ENCODE measurements at regions not wholly inside any gene's neighbourhood (a gene's known extent, or its start where the extent isn't known, plus 50 kb on each side); places are given as distances from the start of the nearest gene placed in this dataset.
"Not testable (repeated sequence)": the region's sequence is repeated elsewhere in the genome, so short reads cannot be mapped to it uniquely, and the experiment has no call there.

DNA sequence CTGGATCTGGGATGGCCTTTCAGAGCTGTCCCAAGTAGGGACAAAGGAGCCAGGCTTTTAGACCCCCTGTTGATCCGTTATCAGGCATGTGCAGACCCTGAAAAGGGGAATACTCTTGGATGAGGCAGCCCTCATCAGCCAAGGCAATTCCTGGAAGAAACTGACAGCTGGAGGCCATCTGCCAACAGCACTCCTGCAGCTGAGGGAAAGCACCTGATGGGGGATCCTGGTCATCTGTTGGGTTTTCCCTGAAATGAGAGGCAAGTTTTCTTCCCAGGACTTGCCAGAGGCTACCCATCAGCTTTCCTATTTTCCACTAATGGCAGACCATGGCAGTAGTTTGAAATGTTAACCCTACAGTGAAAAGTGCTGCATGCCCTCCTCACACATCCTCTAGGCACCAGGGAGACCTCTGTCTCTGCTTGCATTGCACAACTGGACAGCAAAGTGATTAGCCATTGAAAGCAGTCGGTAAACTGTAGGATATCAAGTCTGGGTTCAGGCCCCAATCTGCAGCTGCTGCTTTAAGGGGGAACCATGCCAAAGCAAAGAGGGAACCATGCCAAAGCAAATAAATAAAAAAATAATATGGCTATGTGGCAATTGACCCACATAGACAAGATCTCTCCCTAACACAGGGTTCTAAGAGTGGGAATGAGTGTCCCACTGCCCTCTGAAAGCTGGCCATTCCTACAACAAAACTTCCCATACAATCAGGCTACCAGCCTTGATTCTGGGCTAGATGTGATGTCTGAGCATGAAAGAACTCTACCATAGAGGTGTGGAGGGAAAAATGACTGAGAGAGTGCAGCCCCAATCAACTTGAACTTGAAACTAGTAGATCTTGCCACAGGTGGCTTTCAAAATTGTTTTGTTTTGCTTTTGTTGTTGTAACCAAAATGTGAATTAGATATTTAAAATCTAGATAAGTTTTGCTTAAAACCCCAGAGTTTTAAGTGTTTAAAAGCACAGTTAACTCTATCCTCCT, 232.0 kb upstream of the STT3B start:
- DNase-seq: no peak

DNA sequence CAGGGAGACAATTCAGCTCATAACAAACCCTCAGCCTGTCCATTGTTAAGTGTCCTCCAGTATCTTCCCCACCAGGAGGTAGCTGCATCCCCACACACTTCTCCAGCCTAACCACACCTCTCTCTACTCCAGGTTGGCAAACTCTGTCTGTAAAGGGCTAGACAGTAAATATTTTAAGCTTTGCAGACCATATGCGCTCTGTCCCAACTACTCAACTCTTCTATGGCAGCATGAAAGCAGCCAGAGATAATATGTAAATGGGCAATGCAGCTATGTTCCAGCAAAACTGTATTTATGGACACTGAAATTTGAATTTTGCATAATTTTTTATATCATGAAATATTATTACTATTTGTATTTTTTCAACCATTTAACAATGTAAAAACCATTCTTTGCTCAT, 230.4 kb upstream of the STT3B start:
- DNase-seq: no peak

DNA sequence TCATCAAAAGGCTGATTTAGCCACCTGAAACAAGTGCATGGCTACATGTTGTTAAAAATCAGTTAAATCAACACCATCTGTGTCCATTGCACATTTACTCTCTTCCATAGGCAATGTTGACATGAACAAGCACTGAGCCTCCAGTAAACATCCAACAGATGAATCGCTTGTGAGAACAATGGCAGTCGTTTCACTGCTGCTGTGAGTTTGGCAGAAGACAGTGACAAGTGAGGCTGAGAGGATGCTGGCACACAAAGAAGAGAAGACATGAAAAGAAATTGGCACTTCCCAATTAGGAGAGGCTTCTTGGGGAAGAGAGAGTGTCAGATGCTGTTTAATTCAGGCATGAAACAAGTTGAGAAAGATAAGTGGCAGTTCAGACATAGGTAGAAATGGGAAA, 227.4 kb upstream of the STT3B start:
- DNase-seq: no peak

DNA sequence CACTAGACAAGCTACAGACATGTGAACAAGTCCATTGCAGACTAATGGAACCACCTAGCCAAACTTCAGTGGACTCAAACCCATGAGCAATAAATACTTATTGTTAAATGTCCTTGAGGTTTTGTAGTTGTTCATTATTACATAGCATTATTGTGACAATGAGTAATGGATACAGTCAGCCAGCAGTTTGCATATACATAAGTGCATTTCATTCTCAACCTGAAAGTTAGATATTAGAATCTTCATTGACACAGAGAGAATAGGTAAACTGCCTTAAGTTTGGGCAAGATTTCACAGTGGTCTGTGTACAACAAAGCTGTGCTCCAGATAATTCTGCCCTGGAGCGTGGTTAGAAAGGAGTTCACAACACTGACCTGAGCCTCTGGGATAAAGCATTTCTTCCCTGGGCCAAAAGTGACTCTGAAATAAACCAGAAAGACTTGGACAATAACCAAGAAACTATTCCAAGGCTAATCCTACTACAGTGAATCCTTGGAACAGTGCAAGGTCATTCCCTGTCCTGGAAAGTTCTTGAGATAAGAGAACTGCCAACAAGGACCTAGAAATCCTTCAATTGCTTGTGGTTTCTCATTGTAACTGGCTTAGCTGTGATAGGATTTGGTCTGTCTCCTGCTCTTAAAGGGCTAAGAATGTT, 225.5 kb upstream of the STT3B start:
- no peak for DNase-seq

DNA sequence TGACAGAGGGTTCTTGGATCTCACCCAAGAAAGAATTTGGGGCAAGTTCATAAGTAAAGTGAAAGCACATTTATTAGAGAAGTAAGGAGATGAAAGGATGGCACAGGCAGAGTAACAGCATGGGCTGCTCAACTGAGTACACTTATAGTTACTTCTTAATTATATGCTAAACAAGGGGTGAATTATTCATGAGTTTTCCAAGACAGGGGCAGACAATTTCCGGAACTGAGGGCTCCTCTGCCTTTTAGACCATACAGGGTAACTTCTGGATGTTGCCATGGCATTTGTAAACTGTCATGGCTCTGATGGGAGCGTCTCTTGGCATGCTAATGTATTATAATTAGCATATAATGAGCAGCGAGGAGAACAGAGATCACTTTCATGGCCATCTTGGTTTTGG, 221.2 kb upstream of the STT3B start:
- DNase-seq: no peak

DNA sequence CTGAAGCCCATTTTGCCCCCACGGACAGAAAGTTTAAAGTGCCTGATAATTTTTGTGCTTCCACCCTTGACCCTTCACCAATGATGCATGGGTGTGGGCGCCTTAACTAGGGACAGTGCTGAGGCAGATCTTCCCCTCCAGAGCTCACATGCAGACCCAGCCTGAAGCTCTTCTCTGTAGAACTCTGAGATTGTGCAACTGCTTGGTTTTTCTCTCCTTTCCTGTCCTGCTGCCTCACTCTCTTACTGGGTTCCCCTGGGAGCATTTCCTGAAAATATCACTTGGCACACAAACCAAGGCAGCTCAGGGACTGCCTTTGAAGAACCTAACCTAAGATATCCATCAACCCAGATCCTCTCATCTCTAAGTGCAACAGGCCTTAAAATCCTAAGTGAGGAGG, 220.3 kb upstream of the STT3B start:
- DNase-seq: no peak

DNA sequence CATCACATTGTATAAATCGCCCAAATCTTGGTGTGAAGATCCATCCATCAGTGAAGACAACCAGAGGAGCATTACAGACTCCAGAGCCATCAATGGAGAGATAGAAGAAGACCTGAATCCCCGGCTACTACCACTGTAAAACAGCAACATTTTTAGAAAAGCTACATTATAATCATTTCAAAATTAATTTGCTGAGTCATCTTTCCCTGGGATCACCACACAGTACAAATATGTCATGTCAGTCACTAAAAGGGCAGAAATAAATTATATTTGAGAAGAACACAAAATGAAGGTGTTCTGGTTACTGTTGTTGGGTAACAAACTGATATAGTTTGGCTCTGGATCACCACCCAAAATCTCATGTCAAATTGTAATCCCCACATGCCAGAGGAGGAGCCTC, 218.5 kb upstream of the STT3B start:
- DNase-seq: no peak

DNA sequence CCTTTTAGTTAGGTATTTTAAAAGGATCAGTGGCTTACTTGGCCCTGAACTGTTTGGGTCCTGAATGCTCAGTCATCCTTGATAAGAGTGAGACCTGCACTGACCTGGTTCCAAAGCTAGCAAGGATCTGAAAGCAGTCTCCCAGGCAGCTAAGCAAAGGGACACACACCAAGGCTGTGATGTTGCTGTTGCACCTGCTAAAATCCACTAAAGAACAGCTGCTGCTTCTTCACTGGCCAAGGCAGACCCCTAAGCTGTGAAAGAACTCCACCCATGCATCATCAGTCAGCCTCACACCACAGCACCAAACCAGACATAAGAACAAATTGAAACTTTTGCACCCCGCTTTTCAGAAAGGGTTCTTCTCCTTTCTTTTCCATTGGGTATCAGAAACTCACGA, 213.4 kb upstream of the STT3B start:
- DNase-seq: no peak

DNA sequence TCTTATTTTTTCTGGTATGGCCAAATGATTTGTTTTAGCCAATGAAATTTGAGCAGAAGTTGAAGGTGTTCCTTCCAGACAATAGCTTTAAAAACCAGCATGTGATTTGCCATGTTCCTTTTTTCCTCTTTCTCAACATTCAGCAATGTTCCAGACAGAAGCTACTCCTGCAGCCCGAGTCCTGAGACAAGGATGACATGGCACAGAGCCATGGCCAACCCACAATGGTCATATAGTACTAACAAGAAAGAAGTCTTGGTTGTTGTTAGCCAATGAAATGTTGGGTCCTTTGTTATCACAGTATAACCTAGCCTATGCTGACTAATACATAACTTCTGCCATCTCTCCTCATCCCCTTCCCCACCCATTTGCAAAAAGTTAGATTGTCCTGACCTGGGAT, 211.1 kb upstream of the STT3B start:
- DNase-seq: no peak

DNA sequence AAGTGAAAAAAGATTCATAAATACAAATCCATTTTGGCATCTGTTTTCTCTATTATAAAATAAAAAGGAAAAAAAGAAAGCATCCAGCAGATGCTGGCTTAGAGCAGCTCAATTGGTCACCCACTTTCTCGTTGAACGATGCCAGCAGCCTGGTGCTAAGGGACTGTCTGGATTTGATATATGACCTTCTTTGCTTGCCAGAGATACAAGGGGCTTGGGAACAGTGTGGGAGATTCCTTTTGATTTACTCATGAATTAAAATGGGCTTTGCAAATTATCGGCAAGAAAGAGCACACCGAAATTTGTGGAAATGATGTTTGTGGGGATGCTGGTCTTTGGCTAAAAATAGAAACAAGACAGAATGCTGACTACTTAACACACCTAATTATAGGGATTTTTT, 210.3 kb upstream of the STT3B start:
- no peak for DNase-seq

DNA sequence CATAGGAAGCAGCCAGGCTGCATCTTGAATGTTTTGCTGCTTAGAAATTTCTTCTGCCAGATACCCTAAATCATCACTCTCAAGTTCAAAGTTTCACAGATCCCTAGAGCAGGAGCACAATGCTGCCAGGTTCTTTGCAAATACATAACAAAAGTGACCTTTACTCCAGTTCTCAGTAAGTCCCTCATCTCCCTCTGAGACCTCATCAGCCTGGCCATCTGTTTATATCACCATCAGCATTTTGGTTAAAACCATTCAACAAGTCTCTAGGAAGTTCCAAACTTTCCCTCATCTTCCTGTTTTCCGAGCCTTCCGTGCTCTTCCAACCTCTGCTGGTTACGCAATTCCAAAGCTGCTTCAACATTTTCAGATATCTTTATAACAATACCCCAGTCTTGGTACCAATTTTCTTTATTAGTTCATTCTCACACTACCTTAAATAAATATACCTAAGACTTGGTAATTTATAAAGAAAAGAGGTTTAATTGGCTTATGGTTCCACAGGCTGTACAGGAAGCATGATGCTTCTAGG, 204.8 kb upstream of the STT3B start:
- DNase-seq: not testable (repeated sequence)

DNA sequence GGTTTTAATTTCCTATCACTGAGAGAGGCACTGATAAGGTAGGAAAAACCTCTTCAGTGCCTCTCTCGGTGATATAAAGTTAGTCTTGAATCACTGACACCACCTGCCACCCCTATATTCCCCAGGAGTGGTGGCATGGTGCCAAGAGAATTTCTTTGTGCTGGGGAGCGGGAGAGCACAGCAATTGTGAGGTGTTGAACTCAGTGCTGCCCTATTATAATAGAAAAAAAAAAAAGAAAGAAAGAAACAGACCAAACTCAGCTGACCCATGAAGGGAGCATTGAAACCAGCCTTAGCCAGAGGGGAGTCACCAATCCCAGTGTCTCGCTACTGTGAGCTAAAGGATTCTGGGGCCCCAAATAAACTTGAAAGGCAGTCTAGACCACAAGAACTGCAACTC, 201.4 kb upstream of the STT3B start:
- DNase-seq: no peak

DNA sequence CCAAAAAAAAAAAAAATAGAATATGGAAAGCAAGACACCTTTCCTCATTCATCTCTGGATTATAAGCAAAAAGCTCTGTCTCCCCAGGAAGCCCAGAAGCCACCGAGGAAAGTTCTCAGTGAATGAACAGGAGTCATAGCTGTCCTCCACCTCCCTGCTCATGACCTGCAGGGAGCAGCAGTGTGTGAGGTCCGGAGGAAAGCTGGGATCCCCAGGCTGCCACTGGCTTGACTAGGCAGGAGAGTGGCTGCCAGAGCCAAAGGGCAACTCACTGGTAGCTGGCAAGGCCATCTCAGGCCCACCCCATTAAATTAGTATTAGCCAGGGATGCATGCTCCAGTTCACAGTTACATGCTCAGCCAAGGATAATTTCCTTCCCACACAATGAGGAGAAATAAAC, 191.6 kb upstream of the STT3B start:
- DNase-seq: no peak

DNA sequence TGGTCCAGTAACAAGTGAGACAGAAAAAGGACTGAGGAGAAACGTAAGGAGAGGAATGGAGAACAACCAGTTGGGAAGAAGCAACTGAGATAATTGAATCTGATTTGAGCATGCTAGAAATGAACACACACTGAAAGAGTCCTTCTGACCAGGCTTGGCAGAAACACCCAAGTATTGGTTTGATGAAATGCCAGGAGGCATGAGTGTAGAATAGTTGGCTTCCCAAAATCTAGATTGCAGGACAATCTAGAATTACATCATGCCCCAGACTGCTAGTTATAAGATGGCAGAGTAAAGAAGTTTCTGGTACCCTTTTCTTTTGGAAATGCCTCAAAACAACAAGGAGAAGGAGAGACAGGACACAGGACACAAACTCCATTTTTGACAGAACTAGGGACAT, 189.7 kb upstream of the STT3B start:
- no peak for DNase-seq

DNA sequence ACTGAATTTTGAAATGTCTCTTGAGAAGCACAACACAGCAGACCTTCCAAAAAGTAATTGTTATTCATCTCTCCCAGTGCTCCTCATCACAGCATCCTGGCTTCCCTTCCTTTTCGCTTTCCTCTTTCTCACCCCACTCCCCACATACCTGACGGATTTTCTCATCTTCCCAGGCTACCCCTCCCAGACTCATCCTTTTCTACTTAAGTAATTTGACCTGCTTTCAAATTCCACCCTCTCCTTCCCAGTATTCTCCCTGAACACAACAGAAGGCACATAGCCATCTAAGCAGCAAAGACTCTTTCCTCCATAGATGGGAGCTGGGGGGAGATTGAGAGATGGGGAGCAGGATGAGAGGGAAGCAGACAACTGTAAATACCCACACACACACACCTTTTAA, 187.1 kb upstream of the STT3B start:
- DNase-seq: no peak

DNA sequence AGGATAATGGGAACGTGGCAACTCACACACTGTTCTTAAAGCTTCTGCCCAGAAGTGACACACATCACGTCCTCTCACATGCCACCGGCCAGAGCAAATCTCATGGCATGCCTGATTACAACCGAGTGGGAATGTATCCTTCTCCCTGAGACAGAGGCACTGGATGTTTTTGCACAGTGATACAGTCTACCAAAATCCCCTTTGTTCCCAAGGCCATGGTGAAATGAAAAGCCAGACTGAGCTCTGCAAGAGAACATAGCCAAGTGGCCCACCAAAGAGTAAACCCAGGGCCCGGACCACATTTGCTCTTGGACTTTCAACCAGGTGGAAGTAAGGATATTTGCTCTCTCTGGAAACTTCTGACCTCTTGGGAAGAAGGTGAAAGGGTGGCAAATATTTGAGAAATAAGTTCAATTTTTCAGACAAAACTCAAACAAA, 186.2 kb upstream of the STT3B start:
- no peak for DNase-seq

DNA sequence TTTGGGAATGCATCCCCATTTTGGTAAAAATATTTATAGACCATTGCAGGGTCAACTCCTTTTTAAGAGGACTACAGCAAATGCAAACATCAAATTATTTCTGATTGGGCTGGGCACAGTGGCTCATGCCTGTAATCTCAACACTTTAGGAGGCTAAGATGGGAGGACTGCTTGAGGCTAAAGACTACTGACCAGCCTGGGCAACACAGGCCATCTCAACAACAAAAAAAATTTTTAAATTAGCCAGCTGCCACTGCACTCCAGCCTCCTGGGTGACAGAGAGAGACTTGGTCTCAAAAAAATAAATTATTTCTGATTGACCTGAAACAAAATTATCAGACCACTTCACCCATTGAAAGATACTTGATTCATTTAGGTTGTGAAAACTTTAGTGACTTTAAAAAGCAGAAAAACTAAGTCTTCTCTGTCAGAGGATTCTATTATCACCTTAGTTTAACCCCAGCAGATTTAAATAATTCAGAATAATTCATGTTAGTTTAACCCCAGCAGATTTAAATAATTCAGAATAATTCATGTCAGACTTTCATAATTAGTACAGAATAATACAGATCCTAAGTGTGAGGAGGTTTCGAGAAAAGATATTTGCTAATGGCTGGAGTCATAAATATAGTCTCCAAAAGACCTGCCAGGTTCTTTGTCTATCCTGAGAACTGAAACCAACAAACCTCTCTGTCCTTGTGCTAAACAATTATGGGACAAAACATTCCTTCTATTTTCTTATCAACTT, 183.6 kb upstream of the STT3B start:
- no peak for DNase-seq

DNA sequence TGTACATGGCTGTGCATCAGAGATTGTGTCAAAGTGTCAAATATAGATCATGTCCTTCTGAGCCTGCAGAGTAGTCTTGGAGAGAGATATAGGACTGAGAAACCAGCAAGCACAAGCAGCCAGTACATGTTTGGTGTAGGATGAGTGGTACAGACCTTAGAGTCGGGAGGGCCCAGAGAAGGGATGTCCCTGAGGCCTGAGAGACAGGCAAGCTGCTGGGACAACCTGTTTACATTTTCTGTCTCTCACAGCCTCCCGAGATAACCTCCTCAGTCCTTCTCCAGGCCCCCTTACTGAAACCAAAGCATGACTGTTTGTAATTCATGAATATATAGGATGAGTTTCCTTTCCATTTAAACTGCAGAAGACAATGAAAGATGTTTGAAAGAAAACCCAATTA, 182.4 kb upstream of the STT3B start:
- no peak for DNase-seq

DNA sequence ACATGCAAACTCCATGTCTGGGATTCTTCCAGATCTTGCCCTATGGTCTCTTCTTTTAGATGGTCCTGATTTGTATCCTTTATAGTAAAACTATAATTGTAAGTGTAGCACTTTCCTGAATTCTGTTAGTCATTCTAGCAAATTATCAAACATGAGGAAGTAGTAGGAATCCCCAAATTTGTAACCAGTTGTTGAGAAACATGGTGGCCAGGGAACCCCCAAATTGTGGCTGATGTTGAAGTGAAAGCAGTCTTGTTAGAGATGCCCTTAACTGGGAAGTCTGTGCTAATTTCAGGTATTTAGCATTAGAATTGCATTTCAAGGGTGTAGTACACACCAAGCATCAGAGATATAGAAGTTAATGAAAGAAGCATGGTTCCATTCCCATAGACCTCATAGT, 180.4 kb upstream of the STT3B start:
- no peak for DNase-seq

DNA sequence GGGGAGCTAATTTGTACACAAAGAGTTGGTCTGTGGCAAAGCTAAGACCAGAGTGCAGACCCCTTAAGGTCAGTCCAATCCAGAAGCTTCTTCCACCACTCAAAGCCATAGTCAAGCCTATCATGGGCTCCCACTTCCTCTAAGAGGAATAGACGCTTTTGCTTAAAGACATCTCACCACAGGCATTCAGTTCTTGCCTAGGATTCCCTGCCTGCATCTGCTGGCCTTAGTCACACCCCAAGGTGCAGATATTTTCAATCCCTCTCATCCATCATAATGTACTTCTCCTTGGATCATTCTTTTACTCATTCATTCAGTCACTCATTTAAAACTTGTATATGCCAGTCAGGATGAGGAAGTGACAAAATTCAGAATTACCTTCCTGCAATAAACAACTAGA, 179.6 kb upstream of the STT3B start:
- no peak for DNase-seq

DNA sequence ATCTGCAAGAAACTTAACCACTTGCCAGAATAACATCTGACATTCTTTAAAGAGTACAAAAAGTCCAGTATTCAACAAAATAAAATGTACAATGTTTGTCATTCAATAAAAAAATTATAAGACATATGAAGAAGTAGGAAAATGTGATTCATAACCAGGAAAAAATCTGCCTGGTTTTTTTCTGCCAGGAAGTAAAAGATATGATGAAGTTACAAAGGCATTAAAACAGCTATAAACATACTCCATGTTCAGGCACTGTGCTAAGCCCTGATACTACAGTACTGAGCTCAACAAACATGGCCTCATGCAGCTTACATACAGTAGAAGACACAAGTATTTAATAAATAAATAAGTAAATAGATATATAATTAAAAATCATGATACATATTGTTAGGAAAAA, 178.4 kb upstream of the STT3B start:
- DNase-seq: no peak

DNA sequence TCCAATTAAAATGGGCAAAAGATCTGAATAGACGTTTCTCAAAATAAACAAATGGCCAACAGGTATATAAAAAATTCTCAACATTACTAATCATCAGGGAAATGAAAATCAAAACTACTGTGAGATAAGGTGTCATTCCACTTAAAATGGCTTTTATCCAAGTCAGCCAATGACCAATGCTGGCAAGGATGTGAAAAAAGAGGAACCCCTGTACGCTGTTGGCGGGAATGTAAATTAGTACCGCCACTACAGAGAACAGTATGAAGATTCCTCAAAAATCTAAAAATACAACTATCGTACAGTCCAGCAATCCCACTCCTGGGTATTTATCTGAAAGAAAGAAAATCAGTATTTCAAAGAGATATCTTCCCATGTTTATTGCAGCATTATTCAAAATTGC, 176.9 kb upstream of the STT3B start:
- no peak for DNase-seq

DNA sequence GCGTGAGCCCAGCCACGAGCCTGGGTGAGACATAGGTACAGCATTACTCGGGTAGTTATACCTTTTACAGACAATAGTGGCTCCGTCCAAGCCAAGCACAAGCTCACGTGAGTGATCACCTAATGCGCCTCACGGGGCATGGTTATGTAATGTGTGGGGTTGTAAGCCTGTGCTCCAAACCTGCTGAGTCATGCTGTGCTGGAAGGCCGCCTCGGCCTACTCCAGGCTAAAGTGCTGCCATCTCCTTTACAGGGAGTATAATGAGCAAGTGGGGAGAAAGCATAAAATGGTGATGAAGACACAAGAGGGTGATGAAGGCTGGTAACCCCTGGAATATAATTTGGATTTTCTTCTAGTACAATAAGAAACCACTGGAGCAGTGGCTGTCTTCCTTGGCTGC, 175.8 kb upstream of the STT3B start:
- peak; percentile 40 for DNase-seq

DNA sequence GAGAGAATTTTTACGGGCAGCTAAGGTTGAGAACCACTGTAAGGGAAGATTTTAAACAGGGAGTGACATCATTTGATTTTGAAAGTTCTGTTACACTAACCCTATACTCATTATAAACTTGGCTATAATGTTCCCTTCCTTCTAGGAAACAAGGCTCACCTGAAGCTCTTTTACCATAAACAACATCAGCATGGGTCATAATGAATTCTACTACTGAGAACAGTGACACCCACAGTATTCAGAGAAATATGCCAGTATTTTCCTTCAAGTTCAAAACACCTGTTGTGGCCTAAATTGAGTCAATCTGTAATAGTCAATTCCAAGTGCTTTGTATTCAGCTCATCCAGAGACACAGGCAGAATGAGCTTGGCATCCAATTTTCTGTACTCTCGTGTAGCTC, 175.3 kb upstream of the STT3B start:
- no peak for DNase-seq
